GM18858 (cell line): ENCODE measurements at regions not wholly inside any gene's neighbourhood (a gene's known extent, or its start where the extent isn't known, plus 50 kb on each side); places are given as distances from the start of the nearest gene placed in this dataset.
"Not testable (repeated sequence)": the region's sequence is repeated elsewhere in the genome, so short reads cannot be mapped to it uniquely, and the experiment has no call there.

Source experiments
- ATAC-seq: cut with Tn5 transposase; IDR thresholded peaks from one replicate; pipeline ENCODE4 v1.9.1; 2021; ENCODE audit not compliant: unreplicated experiment

DNA sequence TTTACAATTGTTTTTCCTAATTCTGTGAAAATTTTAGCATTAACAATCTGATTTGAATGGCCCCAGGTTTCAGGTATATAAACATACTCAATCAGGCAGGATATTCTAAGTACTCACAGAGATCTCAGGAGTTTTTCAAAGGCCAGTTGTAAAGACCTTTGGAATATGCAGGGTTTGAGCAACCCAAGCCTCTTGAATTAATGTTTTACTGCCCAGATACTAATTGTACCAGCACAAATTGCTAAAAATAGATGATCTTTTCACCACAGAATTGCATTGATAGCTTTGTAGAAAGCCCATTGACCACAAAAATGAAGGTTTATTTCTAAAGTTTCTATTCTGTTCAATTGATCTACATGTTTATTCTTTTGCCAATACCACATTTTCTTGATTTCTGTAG is 186.5 kb downstream of the OSTF1 start:
- no peak for ATAC-seq

DNA sequence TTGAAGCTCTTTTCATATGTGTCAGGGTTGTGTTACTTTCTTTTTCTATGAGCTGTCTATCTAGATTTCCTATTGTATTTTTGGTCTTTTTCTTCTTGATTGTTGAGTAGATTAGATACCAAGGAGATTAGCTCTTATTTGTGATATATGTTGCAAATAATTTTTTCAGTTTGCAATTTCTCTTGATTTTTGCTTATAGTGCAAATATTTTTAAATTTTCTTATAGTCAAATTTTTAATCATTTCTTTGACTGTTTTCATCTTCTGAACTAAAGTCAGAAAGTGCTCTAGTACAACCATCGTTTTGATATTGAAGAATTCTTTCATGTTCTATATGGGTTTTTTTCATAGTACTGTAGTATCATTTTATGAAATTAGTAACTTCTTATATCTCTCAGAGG is 193.7 kb downstream of the OSTF1 start:
- ATAC-seq = no peak

DNA sequence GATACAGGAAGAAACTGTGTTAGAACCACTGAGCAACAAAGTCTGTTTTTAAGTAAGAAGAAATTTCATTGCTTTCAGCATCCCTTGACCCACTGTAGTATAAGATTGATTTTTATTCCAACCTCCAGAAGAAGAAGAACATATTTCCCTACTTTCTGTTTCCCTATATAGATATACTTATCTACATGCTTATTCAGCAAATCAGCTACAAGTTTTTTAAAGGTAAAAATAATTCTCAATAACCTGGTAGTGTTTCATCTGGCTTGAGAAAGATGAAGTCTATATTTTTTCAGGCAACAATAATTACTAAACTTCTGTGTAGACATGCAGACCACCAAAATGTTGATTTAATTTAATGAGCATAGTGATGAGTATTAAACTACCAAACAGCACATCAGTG is 201.0 kb downstream of the OSTF1 start:
- ATAC-seq = no peak

DNA sequence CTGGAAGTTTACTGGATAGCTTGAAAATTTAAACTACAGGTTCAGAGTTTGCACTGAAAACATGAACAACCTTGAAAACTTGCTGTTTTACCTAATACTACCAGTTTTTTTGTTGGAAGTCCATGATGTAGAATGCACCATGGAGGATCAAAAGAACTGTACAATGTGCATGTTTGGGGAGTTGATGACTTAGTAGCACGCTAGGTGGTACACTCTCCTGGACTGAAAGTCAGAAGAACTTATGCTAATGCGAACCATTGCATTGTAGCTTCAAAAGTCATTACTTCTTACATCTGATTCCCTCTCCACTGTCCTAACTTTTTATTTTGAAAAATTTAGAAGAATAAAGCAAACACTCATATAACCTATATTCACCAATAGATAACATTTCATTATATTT is 211.0 kb downstream of the OSTF1 start:
- ATAC-seq = no peak

- ATAC-seq = no peak
Observed at GRCh38 chr9:75333624-75334023, 245.3 kb downstream of the OSTF1 start.

DNA sequence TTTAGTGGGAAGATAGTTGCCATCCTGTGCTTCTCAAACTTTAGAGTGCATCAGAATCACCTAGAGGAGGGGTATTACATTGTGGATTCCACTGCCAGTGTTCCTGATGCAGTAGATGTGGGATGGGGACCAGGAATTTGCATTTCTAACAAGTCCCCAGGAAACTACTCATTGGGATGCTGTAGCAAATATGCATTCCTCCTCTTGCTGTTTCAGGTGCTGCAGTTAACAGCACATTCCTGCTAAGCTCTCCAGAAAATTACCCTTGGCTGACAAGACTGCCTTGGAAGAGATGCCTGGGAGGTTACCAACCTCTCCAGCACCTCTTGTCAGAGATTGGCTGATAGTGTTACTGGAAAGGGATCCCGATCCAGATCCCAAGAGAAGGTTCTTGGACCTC is 270.5 kb downstream of the OSTF1 start:
- ATAC-seq = no peak

DNA sequence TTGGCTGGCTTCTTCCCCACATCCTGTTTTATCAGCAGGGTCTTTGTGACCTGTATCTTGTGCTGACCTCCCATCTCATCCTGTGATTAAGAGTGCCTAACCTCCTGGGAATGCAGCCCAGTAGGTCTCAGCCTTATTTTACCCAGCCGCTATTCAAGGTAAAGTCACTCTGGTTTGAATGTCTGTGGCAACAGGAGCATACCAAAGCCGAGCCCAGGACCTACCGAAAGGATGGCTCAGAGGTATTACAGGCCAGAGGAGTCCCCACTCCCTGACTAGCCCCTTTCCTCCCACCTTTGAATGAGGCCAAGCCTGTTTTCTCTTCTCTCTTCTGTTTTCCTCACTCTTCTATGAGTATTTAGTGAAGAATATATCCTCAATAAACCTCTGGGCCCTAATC is 271.3 kb downstream of the OSTF1 start:
- no peak for ATAC-seq

DNA sequence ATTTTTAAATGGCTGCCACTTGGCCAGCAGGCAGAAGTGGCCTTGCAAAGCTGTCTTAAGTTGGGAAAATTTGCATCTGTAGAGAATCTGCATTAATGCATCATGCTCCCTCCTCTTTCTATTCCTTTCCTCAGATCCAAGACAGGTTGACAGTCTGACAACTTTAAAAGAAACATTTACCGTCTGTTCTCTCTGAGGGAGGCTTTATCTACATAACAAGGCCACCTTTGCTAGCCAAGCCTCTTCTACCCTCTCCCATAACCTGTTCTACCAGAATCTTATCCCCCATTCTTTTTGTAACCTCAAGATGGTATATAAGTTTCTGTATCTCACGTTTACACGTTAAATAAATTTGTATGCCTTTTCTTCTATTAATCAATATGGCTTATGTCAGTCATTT is 271.9 kb downstream of the OSTF1 start:
- ATAC-seq = no peak

DNA sequence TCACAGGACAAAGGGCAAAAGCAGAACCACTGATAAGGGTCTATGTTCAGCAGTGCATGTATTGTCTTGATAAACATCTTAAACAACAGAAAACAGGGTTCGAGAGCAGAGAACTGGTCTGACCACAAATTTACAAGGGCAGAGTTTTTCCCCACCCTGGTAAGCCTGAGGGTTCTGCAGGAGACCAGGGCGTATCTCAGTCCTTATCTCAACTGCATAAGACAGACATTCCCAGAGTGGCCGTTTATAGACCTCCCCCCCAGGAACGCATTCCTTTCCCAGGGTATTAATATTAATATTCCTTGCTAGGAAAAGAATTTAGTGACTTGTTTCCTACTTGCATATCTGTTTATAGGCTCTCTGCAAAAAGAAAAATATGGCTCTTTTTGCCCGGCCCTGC is 274.1 kb downstream of the OSTF1 start:
- ATAC-seq = not testable (repeated sequence)

- no peak for ATAC-seq
Observed at GRCh38 chr9:75365196-75365595, 276.9 kb downstream of the OSTF1 start.

- no peak for ATAC-seq
Observed at GRCh38 chr9:75369989-75370388, 281.7 kb downstream of the OSTF1 start.

GRCh38 chr9:75372499-75373268 is 284.4 kb downstream of the OSTF1 start:
- ATAC-seq = no peak

DNA sequence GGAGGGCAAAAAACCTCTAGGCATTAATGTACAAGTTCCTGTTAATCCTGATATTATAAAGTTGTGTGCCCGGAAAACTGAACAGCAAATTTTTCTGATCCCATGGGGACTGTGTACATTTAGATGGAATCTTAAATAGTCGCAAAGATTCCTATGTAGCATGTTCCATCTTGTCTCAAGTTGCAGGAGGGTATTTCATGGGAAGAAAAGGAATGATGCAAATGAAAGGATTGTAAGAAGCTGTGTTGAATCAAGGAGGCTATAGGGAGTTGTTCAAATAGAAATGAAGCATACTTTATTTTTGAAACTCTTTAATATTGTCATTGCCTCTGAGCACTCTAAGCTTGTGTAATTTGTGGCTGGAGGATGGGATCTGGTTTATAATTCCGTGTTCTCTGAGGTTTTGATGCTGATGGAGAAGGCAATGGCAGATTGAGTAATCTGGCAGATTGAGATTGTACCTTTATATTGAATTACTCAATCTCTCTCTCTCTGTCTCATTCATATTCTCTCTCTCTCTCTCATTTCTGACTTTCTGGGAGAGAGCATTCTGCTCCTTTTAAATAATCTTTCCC is 288.5 kb downstream of the OSTF1 start:
- ATAC-seq = no peak

DNA sequence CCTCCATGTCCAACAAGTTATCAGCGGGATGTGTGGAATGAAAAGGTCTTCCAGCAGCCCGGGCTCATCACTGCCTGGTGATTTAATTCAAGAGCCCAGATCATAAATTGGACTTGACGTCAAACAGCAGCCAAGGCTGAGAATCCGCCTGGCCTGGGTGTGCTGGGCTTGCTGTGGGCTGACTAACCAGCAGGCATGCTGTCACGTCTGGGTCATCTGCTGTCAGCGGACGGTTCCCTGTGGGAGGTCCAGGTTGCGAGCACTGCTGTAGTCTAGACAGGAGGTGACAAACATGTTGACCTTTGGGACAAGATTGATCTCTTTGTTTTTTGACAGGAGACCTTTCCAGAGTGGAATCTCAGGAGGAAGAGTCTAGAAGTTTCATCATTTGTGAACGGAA is 289.7 kb downstream of the OSTF1 start:
- ATAC-seq = no peak

GRCh38 chr9:75378926-75379325 is 290.6 kb downstream of the OSTF1 start:
- no peak for ATAC-seq

GRCh38 chr9:75382126-75382525 is 293.8 kb downstream of the OSTF1 start:
- no peak for ATAC-seq

DNA sequence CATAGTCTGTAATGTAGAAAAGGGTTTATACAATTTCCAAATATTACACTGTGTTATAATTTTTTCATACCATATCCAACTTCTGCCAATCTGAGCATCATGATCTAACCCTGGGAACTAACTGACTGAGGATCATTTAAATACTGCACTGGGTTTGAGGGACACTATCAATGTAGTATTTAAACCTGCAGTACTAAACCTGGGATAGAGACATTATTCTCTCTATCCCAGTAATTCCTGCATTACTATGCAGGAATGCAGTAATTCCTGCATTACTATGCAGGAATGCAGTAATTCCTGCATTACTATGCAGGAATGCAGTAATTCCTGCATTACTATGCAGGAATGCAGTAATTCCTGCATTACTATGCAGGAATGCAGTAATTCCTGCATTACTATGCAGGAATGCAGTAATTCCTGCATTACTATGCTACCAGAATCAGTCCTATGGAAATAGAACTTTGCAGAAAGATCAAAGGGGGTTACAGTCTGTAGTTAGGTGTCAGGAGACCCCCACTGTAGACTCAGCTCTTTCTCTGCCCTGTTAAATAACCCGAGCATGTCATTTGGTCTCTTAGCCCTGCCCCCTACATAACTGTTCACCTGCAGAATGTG is 295.2 kb downstream of the OSTF1 start:
- ATAC-seq = not testable (repeated sequence)

- no peak for ATAC-seq
Observed at GRCh38 chr9:75385236-75385635, 296.9 kb downstream of the OSTF1 start.

DNA sequence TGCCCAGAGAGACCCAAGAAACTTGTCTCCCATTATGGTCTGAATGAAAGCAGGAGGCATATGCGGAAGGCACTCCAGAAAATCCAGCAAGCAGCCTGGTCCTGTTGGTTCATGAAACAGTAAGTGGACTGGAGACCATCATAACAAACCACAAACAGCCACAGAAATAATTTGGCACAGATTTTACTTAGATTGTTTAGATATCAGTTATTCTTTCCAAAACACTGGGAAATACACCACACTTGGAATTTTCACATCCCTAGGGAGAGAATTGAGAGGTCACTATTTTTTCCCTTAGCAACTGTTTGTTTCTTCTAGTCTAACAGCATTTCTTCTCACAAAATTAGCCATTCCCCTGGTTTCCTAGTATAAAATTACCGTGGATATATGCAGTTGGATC is 300.8 kb downstream of the OSTF1 start:
- no peak for ATAC-seq

GRCh38 chr9:75390951-75391350 is 302.6 kb downstream of the OSTF1 start:
- no peak for ATAC-seq

DNA sequence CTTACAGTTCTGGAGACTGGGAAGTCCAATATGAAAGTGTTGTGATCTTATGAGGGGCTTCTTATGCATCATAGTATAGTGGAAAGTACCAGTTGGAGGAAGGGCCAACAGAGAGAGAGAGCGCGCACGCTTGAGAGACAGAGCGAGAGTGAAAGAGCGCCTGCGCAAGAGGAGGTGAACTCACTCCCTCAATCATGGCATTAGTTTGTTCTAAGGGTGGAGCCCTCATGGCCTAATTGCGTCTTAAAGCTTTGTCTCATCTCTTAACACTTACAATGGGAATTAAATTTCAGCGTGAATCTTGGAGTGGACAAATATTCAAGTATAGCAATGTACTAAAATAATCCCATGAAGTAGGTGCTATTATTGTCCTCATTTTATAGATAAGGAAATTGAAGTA is 303.2 kb downstream of the OSTF1 start:
- no peak for ATAC-seq

DNA sequence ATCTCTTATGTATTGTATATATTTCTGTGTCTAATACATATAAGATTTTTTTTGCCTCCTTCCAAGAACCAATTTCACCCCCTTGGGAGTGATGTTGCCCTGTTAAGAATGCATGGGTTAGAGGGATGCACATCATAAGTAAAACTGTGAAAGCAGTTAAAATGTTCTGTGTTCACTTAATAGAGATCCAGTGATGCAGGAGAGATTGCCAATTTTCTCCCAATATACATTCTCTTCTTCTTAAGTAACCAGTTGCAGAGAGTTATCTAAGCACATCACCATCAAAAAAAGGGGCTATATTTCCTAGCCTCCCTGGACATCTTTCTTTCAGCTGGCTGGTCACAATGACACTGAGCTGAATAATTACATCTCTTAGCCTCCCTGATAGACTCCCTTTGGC is 307.0 kb downstream of the OSTF1 start:
- no peak for ATAC-seq

- ATAC-seq = no peak
Observed at GRCh38 chr9:75397836-75398235, 309.5 kb downstream of the OSTF1 start.
